Kidney (tissue), 13 donors: ENCODE measurements at regions not wholly inside any gene's neighbourhood (a gene's known extent, or its start where the extent isn't known, plus 50 kb on each side); places are given as distances from the start of the nearest gene placed in this dataset.
A peak's percentile ranks its signal among the peaks of the same experiment; 100 is the strongest.

Experiments used
- DNase-seq, 5 donors: peaks; one replicate each; pipeline ENCODE4 v3.0.0-alpha.2; 2013 to 2020
- FAIRE-seq: peaks from 2 replicates; lab custom pipeline; 2012; peaks lifted over from hg19 to GRCh38; lab: Jason Lieb, UNC
- H3K27ac ChIP-seq, 2 donors: one replicate each; pipeline ENCODE4 v1.7.0; 2013; ENCODE audit warnings: low read depth in 2 of 2, low read length in 2 of 2, inconsistent platforms in 1 of 2
- H3K27me3 ChIP-seq: one replicate; pipeline ENCODE4 v1.7.1; 2013; ENCODE audit warnings: low read length, inconsistent platforms; ENCODE audit not compliant: control insufficient read depth, insufficient read depth
- H3K36me3 ChIP-seq, 3 donors: one replicate each; pipeline versions ENCODE4 v1.7.0 to v1.7.1; 2013; ENCODE audit warnings: low read length in 3 of 3, control low read depth in 1 of 3, inconsistent platforms in 1 of 3; ENCODE audit not compliant: insufficient read depth in 3 of 3, control insufficient read depth in 2 of 3
- H3K4me1 ChIP-seq, 3 donors: one replicate each; pipeline versions ENCODE4 v1.7.0 to v1.7.1; 2013; ENCODE audit warnings: low read length in 3 of 3, inconsistent platforms in 1 of 3, low read depth in 1 of 3; ENCODE audit not compliant: control insufficient read depth in 2 of 3, insufficient read depth in 2 of 3
- H3K4me3 ChIP-seq, 3 donors: one replicate each; pipeline versions ENCODE4 v1.7.0 to v1.8.1; 2013; ENCODE audit warnings: low read length in 3 of 3, control low read depth in 1 of 3, inconsistent platforms in 1 of 3
- H3K9ac ChIP-seq, 3 donors: one replicate each; pipeline versions ENCODE4 v1.7.0 to v1.7.1; 2013; ENCODE audit warnings: low read length in 3 of 3, control low read depth in 1 of 3, inconsistent platforms in 1 of 3
- H3K9me3 ChIP-seq, 3 donors: one replicate each; pipeline versions ENCODE4 v1.7.0 to v1.7.1; 2013; ENCODE audit warnings: low read length in 3 of 3, control low read depth in 1 of 3, inconsistent platforms in 1 of 3; ENCODE audit not compliant: control insufficient read depth in 2 of 3, insufficient read depth in 1 of 3
- intact Hi-C: fragments of 100-400 bp; cut with DNase I; formaldehyde crosslinking; loops from one replicate; pipeline ENCODE4 v1.11.1; 2022
- TF ChIP-seq, protein P1 (sequence below): IDR thresholded peaks from 3 replicates; pipeline ENCODE4 v1.5.1; 2012; ENCODE audit warnings: mild to moderate bottlenecking, moderate library complexity, borderline replicate concordance; ENCODE audit not compliant: insufficient read depth; ENCODE audit errors: extremely low read depth
- donor health status: control.
- donor health status: control.
- donor health status: control.
- donor health status: control.
- donor health status: control.
- donor health status: DM: yes; HTN: yes; CAD: no.
- donor health status: Normal renal cell carcinoma (clear cell type).

- H3K27ac ChIP-seq: no peak overlapping the region
- no peaks in the 10 kb centered on the region for H3K27me3 ChIP-seq
- DNase-seq (no peak), FAIRE-seq (no peak)
- no peak overlapping the region for H3K9ac ChIP-seq
- TF ChIP-seq, protein P1, sequence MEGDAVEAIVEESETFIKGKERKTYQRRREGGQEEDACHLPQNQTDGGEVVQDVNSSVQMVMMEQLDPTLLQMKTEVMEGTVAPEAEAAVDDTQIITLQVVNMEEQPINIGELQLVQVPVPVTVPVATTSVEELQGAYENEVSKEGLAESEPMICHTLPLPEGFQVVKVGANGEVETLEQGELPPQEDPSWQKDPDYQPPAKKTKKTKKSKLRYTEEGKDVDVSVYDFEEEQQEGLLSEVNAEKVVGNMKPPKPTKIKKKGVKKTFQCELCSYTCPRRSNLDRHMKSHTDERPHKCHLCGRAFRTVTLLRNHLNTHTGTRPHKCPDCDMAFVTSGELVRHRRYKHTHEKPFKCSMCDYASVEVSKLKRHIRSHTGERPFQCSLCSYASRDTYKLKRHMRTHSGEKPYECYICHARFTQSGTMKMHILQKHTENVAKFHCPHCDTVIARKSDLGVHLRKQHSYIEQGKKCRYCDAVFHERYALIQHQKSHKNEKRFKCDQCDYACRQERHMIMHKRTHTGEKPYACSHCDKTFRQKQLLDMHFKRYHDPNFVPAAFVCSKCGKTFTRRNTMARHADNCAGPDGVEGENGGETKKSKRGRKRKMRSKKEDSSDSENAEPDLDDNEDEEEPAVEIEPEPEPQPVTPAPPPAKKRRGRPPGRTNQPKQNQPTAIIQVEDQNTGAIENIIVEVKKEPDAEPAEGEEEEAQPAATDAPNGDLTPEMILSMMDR: no peak
- no peak overlapping the region for H3K4me3 ChIP-seq
- H3K4me1 ChIP-seq: no peaks in the 10 kb centered on the region
- no peaks in the 10 kb centered on the region for H3K9me3 ChIP-seq
- H3K36me3 ChIP-seq: no peaks in the 10 kb centered on the region
- intact Hi-C loops: no loop called here
Measured at GRCh38 chr13:68386808-68387207, 1156.7 kb upstream of the PCDH9 start.

GRCh38 chr13:68380041-68380973 lies 1150.2 kb upstream of the PCDH9 start:
- intact Hi-C loops: no loop called here
- no peak for FAIRE-seq
- no peak overlapping the region for H3K4me3 ChIP-seq

GRCh38 chr13:68378294-68378693 lies 1148.2 kb upstream of the PCDH9 start:
- H3K4me3 ChIP-seq: no peak overlapping the region
- intact Hi-C loops: no loop called here
- no peak overlapping the region for H3K27ac ChIP-seq
- TF ChIP-seq, protein P1: no peak
- no peaks in the 10 kb centered on the region for H3K4me1 ChIP-seq
- no peaks in the 10 kb centered on the region for H3K27me3 ChIP-seq
- FAIRE-seq (no peak), DNase-seq (no peak)
- no peaks in the 10 kb centered on the region for H3K9me3 ChIP-seq
- H3K36me3 ChIP-seq: no peaks in the 10 kb centered on the region
- no peak overlapping the region for H3K9ac ChIP-seq

More at GRCh38 chr13:68380041-68380973, 1150.2 kb upstream of the PCDH9 start:
- peak in 1 of 5 donors; percentile 1 for DNase-seq
- Histone ChIP-seq H3K27ac (no peak overlapping the region), H3K27me3 (no peaks in the 10 kb centered on the region), H3K36me3 (no peaks in the 10 kb centered on the region), H3K9ac (no peak overlapping the region), H3K4me1 (no peaks in the 10 kb centered on the region), H3K9me3 (no peaks in the 10 kb centered on the region)
- TF ChIP-seq, protein P1: no peak
